ENCODE measurements at regions not wholly inside any gene's neighbourhood (a gene's known extent, or its start where the extent isn't known, plus 50 kb on each side); places are given as distances from the start of the nearest gene placed in this dataset.

DNA sequence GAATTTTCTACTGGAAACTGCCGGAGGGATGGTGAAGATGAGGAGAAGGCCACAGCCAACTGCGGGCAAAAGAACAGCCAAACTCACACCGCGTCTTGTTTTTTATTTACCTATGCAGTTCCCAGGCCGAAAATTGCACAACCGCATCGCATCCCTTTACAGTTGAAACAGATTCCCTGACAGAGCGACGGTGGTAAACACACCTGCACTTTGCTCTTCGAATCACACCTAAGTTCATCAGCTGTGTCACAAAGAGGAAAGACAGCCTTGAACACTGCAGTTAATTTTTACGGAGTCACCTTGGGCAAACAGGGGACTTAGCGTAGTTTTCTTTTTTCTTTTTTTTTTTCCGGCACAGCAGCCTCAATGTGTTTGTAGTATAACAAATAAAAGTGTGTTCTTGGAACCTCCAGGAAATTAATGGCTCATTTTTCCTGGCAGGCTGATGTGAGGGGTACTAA is 272.0 kb upstream of the DIO3 start (continued):
- TF ChIP-seq PRPF4 (IDR thresholded peaks at IDR 0.05; ENCODE audit: low read depth, low read length, poor library complexity, severe bottlenecking) (no peak), ZEB1 (IDR thresholded peaks at IDR 0.05; ENCODE audit: insufficient replicate concordance, low read depth) (peak; percentile 93), ZBTB38 (CRISPR knock-in tag; IDR thresholded peaks at IDR 0.05) (no peak), ZNF3 (CRISPR knock-in tag; IDR thresholded peaks at IDR 0.05) (peak; percentile 75), HOXA3 (CRISPR knock-in tag; IDR thresholded peaks at IDR 0.05) (peak; percentile 90), HNRNPK (IDR thresholded peaks at IDR 0.05; ENCODE audit: low read depth, low read length, poor library complexity, severe bottlenecking) (no peak), SNRNP70 (IDR thresholded peaks at IDR 0.05; ENCODE audit: low read depth, low read length) (no peak), ZNF703 (CRISPR knock-in tag; IDR thresholded peaks at IDR 0.05; ENCODE audit: borderline replicate concordance) (no peak; the same call in none of the 2 replicates), HNRNPL (IDR thresholded peaks at IDR 0.05; ENCODE audit: low read depth, low read length) (no peak), ZNF558 (CRISPR knock-in tag; IDR thresholded peaks at IDR 0.05; ENCODE audit: borderline replicate concordance) (no peak; the same call in 1 of the 2 replicates), ZNF124 (CRISPR knock-in tag; IDR thresholded peaks at IDR 0.05) (no peak; the same call in 1 of the 2 replicates), RCOR2 (CRISPR knock-in tag; IDR thresholded peaks at IDR 0.05) (peak; percentile 73; the same call in 1 of the 2 replicates), KAT7 (CRISPR knock-in tag; IDR thresholded peaks at IDR 0.05; ENCODE audit: borderline replicate concordance) (no peak), HOXA5 (CRISPR knock-in tag; IDR thresholded peaks at IDR 0.05) (peak; percentile 95), ZFP36 (IDR thresholded peaks at IDR 0.05; ENCODE audit: borderline replicate concordance, low read depth, low read length, partially characterized antibody) (no peak), ZNF333 (CRISPR knock-in tag; IDR thresholded peaks at IDR 0.05; ENCODE audit: borderline replicate concordance) (no peak), NCOA2 (CRISPR knock-in tag; IDR thresholded peaks at IDR 0.05) (peak; percentile 98), ZFP62 (CRISPR knock-in tag; IDR thresholded peaks at IDR 0.05) (no peak), FOXA3 (CRISPR knock-in tag; IDR thresholded peaks at IDR 0.05) (peak; percentile 96)
- TF ChIP-seq, protein P1, sequence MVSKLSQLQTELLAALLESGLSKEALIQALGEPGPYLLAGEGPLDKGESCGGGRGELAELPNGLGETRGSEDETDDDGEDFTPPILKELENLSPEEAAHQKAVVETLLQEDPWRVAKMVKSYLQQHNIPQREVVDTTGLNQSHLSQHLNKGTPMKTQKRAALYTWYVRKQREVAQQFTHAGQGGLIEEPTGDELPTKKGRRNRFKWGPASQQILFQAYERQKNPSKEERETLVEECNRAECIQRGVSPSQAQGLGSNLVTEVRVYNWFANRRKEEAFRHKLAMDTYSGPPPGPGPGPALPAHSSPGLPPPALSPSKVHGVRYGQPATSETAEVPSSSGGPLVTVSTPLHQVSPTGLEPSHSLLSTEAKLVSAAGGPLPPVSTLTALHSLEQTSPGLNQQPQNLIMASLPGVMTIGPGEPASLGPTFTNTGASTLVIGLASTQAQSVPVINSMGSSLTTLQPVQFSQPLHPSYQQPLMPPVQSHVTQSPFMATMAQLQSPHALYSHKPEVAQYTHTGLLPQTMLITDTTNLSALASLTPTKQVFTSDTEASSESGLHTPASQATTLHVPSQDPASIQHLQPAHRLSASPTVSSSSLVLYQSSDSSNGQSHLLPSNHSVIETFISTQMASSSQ (IDR thresholded peaks at IDR 0.05; ENCODE audit: low read depth), result peak; percentile 78
- TF ChIP-seq, protein P1 (CRISPR knock-in tag; IDR thresholded peaks at IDR 0.05; ENCODE audit: borderline replicate concordance), result peak; percentile 84
- TF ChIP-seq, protein P2, sequence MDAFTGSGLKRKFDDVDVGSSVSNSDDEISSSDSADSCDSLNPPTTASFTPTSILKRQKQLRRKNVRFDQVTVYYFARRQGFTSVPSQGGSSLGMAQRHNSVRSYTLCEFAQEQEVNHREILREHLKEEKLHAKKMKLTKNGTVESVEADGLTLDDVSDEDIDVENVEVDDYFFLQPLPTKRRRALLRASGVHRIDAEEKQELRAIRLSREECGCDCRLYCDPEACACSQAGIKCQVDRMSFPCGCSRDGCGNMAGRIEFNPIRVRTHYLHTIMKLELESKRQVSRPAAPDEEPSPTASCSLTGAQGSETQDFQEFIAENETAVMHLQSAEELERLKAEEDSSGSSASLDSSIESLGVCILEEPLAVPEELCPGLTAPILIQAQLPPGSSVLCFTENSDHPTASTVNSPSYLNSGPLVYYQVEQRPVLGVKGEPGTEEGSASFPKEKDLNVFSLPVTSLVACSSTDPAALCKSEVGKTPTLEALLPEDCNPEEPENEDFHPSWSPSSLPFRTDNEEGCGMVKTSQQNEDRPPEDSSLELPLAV (CRISPR knock-in tag; conservative IDR thresholded peaks at IDR 0.05; ENCODE audit: low read depth), result no peak
- TF ChIP-seq, protein P3, sequence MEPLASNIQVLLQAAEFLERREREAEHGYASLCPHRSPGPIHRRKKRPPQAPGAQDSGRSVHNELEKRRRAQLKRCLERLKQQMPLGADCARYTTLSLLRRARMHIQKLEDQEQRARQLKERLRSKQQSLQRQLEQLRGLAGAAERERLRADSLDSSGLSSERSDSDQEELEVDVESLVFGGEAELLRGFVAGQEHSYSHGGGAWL (CRISPR knock-in tag; IDR thresholded peaks at IDR 0.05), result no peak
- TF ChIP-seq, protein P4, sequence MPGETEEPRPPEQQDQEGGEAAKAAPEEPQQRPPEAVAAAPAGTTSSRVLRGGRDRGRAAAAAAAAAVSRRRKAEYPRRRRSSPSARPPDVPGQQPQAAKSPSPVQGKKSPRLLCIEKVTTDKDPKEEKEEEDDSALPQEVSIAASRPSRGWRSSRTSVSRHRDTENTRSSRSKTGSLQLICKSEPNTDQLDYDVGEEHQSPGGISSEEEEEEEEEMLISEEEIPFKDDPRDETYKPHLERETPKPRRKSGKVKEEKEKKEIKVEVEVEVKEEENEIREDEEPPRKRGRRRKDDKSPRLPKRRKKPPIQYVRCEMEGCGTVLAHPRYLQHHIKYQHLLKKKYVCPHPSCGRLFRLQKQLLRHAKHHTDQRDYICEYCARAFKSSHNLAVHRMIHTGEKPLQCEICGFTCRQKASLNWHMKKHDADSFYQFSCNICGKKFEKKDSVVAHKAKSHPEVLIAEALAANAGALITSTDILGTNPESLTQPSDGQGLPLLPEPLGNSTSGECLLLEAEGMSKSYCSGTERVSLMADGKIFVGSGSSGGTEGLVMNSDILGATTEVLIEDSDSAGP (CRISPR knock-in tag; IDR thresholded peaks at IDR 0.05; ENCODE audit: borderline replicate concordance), result no peak
